Ishikawa (cell line): ENCODE measurements at regions not wholly inside any gene's neighbourhood (a gene's known extent, or its start where the extent isn't known, plus 50 kb on each side); places are given as distances from the start of the nearest gene placed in this dataset.

Experiments
- FOXM1 ChIP-seq: IDR thresholded peaks from 2 replicates; pipeline ENCODE4 v1.6.1; 2012; ENCODE audit warnings: low read depth, borderline replicate concordance
- YY1 ChIP-seq: IDR thresholded peaks from 2 replicates; pipeline ENCODE4 v1.6.1; 2012; ENCODE audit warnings: low read depth

GRCh38 chr2:10233131-10234012, 69.3 kb upstream of the HPCAL1 start:
- TF ChIP-seq YY1 (no peak), FOXM1 (no peak)
